KOPT-K1 (cell line): ENCODE measurements at regions not wholly inside any gene's neighbourhood (a gene's known extent, or its start where the extent isn't known, plus 50 kb on each side); places are given as distances from the start of the nearest gene placed in this dataset.
"Not testable (repeated sequence)": the region's sequence is repeated elsewhere in the genome, so short reads cannot be mapped to it uniquely, and the experiment has no call there.

Source experiments
- H3K27ac ChIP-seq: fragments of 200-600 bp; sonication (generic); 2 replicates; pipeline ENCODE4 v1.5.1; 2016; ENCODE audit warnings: antibody characterized with exemption, mild to moderate bottlenecking, low read depth, low read length; ENCODE audit not compliant: poor library complexity, severe bottlenecking
- H3K36me3 ChIP-seq: fragments of 200-600 bp; sonication (generic); 2 replicates; pipeline ENCODE4 v1.5.1; 2017; ENCODE audit warnings: antibody characterized with exemption, mild to moderate bottlenecking, low read length, moderate library complexity; ENCODE audit not compliant: insufficient read depth
- H3K9me3 ChIP-seq: fragments of 200-600 bp; sonication (generic); 2 replicates; pipeline ENCODE4 v1.5.1; 2017; ENCODE audit warnings: antibody characterized with exemption, low read length, mild to moderate bottlenecking; ENCODE audit not compliant: insufficient read depth, poor library complexity, severe bottlenecking

GRCh38 chr9:42850896-42851693, 667.6 kb downstream of the SPATA31A6 start:
- not testable (repeated sequence) for H3K36me3 ChIP-seq, H3K27ac ChIP-seq, H3K9me3 ChIP-seq

GRCh38 chr9:42851701-42852100, 668.2 kb downstream of the SPATA31A6 start:
- H3K36me3 ChIP-seq, H3K9me3 ChIP-seq: not testable (repeated sequence)
- peak overlapping the region; percentile 67 for H3K27ac ChIP-seq

- not testable (repeated sequence) for H3K9me3 ChIP-seq, H3K36me3 ChIP-seq
- H3K27ac ChIP-seq, result peak overlapping the region; percentile 67
Observed at GRCh38 chr9:42852133-42852930, 668.9 kb downstream of the SPATA31A6 start.

- not testable (repeated sequence) for H3K36me3 ChIP-seq, H3K9me3 ChIP-seq
Observed at GRCh38 chr9:42860133-42860532, 676.7 kb downstream of the SPATA31A6 start.

GRCh38 chr9:42862465-42862864, 679.0 kb downstream of the SPATA31A6 start:
- H3K36me3 ChIP-seq, H3K27ac ChIP-seq, H3K9me3 ChIP-seq: not testable (repeated sequence)

More at GRCh38 chr9:42860133-42860532, 676.7 kb downstream of the SPATA31A6 start:
- not testable (repeated sequence) for H3K27ac ChIP-seq
